ENCODE measurements at regions not wholly inside any gene's neighbourhood (a gene's known extent, or its start where the extent isn't known, plus 50 kb on each side); places are given as distances from the start of the nearest gene placed in this dataset.
A peak's percentile ranks its signal among the peaks of the same experiment; 100 is the strongest.
"Not testable (repeated sequence)": the region's sequence is repeated elsewhere in the genome, so short reads cannot be mapped to it uniquely, and the experiment has no call there.

GRCh38 chr16:31975826-31976419, 102.3 kb downstream of the ZNF267 start:
- H3K27me3 Mint-ChIP-seq; DNase-seq; POLR2A ChIA-PET; H3K9me3 Mint-ChIP-seq; H3K27ac Mint-ChIP-seq; H3K36me3 Mint-ChIP-seq; H3K4me3 Mint-ChIP-seq; ATAC-seq (ENCODE audit: low read depth); H3K4me1 Mint-ChIP-seq: not testable (repeated sequence)

GRCh38 chr16:31978463-31978862, 104.9 kb downstream of the ZNF267 start:
- H3K4me3 Mint-ChIP-seq; H3K9me3 Mint-ChIP-seq; H3K4me1 Mint-ChIP-seq; H3K36me3 Mint-ChIP-seq; H3K27me3 Mint-ChIP-seq; ATAC-seq (ENCODE audit: low read depth); H3K27ac Mint-ChIP-seq; DNase-seq; POLR2A ChIA-PET: not testable (repeated sequence)

GRCh38 chr16:31981739-31982138, 108.1 kb downstream of the ZNF267 start:
- H3K36me3 Mint-ChIP-seq; H3K9me3 Mint-ChIP-seq; H3K4me3 Mint-ChIP-seq; ATAC-seq (ENCODE audit: low read depth); H3K27ac Mint-ChIP-seq; H3K4me1 Mint-ChIP-seq; POLR2A ChIA-PET; DNase-seq; H3K27me3 Mint-ChIP-seq: not testable (repeated sequence)

GRCh38 chr16:31982986-31983385, 109.4 kb downstream of the ZNF267 start:
- H3K36me3 Mint-ChIP-seq; H3K4me1 Mint-ChIP-seq; H3K27me3 Mint-ChIP-seq; H3K4me3 Mint-ChIP-seq; H3K9me3 Mint-ChIP-seq; H3K27ac Mint-ChIP-seq; ATAC-seq (ENCODE audit: low read depth); DNase-seq; POLR2A ChIA-PET: not testable (repeated sequence)

GRCh38 chr16:31983666-31984065, 110.1 kb downstream of the ZNF267 start:
- H3K9me3 Mint-ChIP-seq; DNase-seq; H3K4me3 Mint-ChIP-seq; H3K36me3 Mint-ChIP-seq; ATAC-seq (ENCODE audit: low read depth); H3K27me3 Mint-ChIP-seq; POLR2A ChIA-PET; H3K4me1 Mint-ChIP-seq; H3K27ac Mint-ChIP-seq: not testable (repeated sequence)

- H3K27ac Mint-ChIP-seq; ATAC-seq (ENCODE audit: low read depth); H3K4me1 Mint-ChIP-seq; DNase-seq; H3K36me3 Mint-ChIP-seq; POLR2A ChIA-PET; H3K9me3 Mint-ChIP-seq; H3K27me3 Mint-ChIP-seq; H3K4me3 Mint-ChIP-seq: not testable (repeated sequence)
Measured at GRCh38 chr16:31986895-31987294, 113.3 kb downstream of the ZNF267 start.

GRCh38 chr16:31988595-31989581, 115.3 kb downstream of the ZNF267 start:
- H3K4me1 Mint-ChIP-seq, POLR2A ChIA-PET, H3K4me3 Mint-ChIP-seq, H3K36me3 Mint-ChIP-seq, H3K9me3 Mint-ChIP-seq, DNase-seq, H3K27ac Mint-ChIP-seq, H3K27me3 Mint-ChIP-seq: not testable (repeated sequence)
- ATAC-seq (ENCODE audit: low read depth) = peak; percentile 61

- H3K9me3 Mint-ChIP-seq; H3K4me1 Mint-ChIP-seq; H3K4me3 Mint-ChIP-seq; H3K27ac Mint-ChIP-seq; H3K36me3 Mint-ChIP-seq; ATAC-seq (ENCODE audit: low read depth); POLR2A ChIA-PET; DNase-seq; H3K27me3 Mint-ChIP-seq: not testable (repeated sequence)
Measured at GRCh38 chr16:31990261-31990660, 116.7 kb downstream of the ZNF267 start.

GRCh38 chr16:31990980-31991379, 117.4 kb downstream of the ZNF267 start:
- H3K9me3 Mint-ChIP-seq; H3K36me3 Mint-ChIP-seq; ATAC-seq (ENCODE audit: low read depth); H3K27me3 Mint-ChIP-seq; H3K4me1 Mint-ChIP-seq; POLR2A ChIA-PET; DNase-seq; H3K4me3 Mint-ChIP-seq; H3K27ac Mint-ChIP-seq: not testable (repeated sequence)

- DNase-seq; H3K9me3 Mint-ChIP-seq; POLR2A ChIA-PET; H3K36me3 Mint-ChIP-seq; H3K27me3 Mint-ChIP-seq; H3K27ac Mint-ChIP-seq; H3K4me1 Mint-ChIP-seq; H3K4me3 Mint-ChIP-seq; ATAC-seq (ENCODE audit: low read depth): not testable (repeated sequence)
Measured at GRCh38 chr16:31996325-31996724, 122.7 kb downstream of the ZNF267 start.

- H3K27me3 Mint-ChIP-seq; ATAC-seq (ENCODE audit: low read depth); POLR2A ChIA-PET; H3K36me3 Mint-ChIP-seq; H3K9me3 Mint-ChIP-seq; H3K4me3 Mint-ChIP-seq; DNase-seq; H3K4me1 Mint-ChIP-seq; H3K27ac Mint-ChIP-seq: not testable (repeated sequence)
Measured at GRCh38 chr16:32002496-32002895, 128.9 kb downstream of the ZNF267 start.

- H3K27ac Mint-ChIP-seq; H3K4me1 Mint-ChIP-seq; POLR2A ChIA-PET; H3K9me3 Mint-ChIP-seq; H3K4me3 Mint-ChIP-seq; DNase-seq; ATAC-seq (ENCODE audit: low read depth); H3K27me3 Mint-ChIP-seq; H3K36me3 Mint-ChIP-seq: not testable (repeated sequence)
Measured at GRCh38 chr16:32003819-32004218, 130.2 kb downstream of the ZNF267 start.

- H3K4me1 Mint-ChIP-seq; H3K4me3 Mint-ChIP-seq; DNase-seq; H3K36me3 Mint-ChIP-seq; H3K27me3 Mint-ChIP-seq; H3K27ac Mint-ChIP-seq; H3K9me3 Mint-ChIP-seq; POLR2A ChIA-PET; ATAC-seq (ENCODE audit: low read depth): not testable (repeated sequence)
Measured at GRCh38 chr16:32038783-32039496, 165.3 kb downstream of the ZNF267 start.

GRCh38 chr16:32039919-32040318, 166.3 kb downstream of the ZNF267 start:
- H3K9me3 Mint-ChIP-seq; POLR2A ChIA-PET; H3K27ac Mint-ChIP-seq; ATAC-seq (ENCODE audit: low read depth); H3K27me3 Mint-ChIP-seq; DNase-seq; H3K4me1 Mint-ChIP-seq; H3K36me3 Mint-ChIP-seq; H3K4me3 Mint-ChIP-seq: not testable (repeated sequence)

Data from activated naive CD8-positive, alpha-beta T cell treated with anti-CD3 and anti-CD28 coated beads, Interleukin-2, amount 10 ng/mL, durations not matched to agents 7 days and 5 days (primary cell).